Stimulated activated CD8-positive, alpha-beta memory T cell treated with anti-CD3 and anti-CD28 coated beads, Interleukin-7, amount 100 ng/mL, for 48 hours (primary cell): ENCODE measurements at regions not wholly inside any gene's neighbourhood (a gene's known extent, or its start where the extent isn't known, plus 50 kb on each side); places are given as distances from the start of the nearest gene placed in this dataset.
"Not testable (repeated sequence)": the region's sequence is repeated elsewhere in the genome, so short reads cannot be mapped to it uniquely, and the experiment has no call there.

Source experiments
- DNase-seq, 2 donors: peaks; one replicate each; pipeline ENCODE4 v3.0.0-alpha.2; 2020; ENCODE audit warnings: low read depth in 1 of 2; ENCODE audit errors: extremely low read depth in 1 of 2

DNA sequence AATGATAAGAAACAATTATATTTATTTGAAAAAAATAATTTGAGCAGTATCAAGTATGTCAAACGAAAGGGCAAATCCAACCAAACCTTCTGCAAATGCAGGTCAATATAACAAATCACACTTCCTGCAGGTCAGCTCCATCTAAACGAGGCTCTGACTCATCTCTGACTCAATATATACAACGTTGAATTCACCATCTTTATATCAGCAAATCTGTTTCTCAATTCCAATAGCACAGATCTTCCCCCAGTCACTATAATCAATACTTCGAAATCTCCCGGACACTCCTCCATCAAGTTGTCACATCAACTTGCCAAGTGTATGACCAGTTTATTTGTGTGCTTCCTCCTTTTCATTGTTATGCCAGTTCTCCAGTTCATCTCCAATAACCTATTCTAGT lies 388.9 kb downstream of the ZEB2 start:
- DNase-seq: no peak

DNA sequence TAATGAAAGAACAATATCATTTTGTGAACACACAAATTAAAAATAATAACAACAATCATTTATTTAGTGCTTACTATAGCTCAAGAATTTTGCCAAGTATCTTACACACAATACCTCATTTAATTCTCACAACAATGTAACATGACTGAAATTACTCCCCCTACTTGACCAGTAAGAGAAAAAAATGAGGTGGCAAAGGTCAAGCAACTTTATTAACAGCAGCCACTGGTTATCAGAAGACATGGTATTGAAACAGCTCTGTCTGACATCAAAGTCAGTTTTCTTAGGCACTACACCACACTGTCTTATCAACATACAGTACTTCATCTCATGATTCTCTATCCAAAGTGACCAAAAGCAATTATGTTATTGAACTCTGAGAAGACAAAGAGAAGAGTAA lies 389.4 kb downstream of the ZEB2 start:
- DNase-seq: no peak

DNA sequence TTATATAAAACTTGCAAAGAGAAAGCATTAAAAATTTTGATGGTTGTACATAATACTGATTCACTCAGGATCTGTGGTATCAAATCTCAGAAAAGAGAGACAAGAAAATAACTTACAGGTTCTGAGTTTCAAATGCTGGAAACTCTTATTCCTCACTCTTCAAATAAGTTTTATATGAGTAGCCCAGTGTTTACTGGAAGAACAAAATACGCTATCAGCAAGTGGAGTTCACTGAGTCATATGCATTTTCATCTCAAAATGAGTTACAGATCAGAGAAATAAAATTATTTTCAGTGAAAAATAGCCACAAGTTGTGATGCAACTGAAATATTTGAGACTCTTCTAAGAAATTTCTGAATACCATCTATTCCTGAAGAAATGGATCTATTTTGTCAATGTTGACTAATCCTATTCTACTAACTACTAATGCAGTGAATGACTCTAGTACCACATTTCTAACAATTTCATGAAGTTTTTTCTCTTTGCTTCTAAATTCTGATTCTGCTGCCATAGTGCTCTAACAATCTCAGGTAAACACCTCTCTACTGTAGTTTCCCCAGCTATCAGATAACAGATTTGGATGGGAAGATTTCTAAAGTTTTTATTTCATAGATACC lies 391.7 kb downstream of the ZEB2 start:
- no peak for DNase-seq

DNA sequence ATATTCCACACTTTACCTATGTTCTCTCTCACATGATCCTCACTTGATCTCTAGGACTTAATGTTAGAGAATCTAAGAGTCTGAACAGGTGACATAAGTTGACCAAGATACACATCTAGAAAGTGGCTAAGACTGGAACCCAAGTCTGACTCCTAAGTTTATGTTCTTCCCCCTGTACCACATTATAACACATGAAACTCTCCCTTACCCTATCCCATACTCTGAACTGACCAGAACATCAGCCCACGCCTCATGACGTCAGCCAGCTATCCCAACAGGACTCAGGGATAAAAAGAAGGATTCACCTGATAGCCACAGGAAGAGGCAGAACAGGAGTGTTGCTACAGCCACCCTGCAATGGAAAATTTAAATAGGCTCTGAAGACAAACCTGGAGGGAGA lies 392.2 kb downstream of the ZEB2 start:
- peak in 1 of 2 donors; percentile 2 for DNase-seq

DNA sequence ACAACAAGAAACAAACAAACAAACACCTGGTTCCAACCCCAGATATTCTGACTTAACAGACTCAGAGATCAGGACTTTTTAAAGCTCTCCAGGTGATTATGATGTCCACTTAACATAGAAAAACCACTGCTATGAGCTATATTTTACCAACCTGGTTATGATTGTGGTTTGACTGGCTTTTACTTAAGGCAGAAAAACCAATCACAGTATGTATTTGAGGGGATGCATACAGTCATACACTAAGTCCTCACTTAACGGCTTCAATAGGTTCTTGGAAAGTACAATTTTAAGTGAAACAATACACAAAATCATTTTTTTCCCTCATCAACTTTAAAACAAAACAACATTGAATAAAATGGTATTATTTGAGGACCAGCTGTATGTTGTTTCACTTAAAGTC lies 393.6 kb downstream of the ZEB2 start:
- no peak for DNase-seq

DNA sequence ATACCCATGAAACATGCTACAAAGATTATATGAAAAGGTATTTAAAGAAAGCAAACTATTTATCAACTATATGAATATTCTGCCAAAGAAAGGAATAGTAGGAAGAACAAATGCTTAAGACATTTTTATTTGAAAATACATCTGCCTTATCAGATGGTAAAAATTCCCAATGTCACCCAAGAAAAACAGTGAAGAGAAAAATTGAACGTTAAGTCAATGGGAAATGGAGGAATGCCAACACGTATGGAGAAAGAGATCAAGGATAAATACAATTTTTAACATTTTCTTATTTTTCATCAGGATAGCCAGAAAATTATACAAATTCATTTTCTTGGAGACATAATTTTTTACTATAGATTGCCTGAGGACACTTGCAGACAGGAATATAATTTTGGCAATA lies 394.2 kb downstream of the ZEB2 start:
- no peak for DNase-seq

DNA sequence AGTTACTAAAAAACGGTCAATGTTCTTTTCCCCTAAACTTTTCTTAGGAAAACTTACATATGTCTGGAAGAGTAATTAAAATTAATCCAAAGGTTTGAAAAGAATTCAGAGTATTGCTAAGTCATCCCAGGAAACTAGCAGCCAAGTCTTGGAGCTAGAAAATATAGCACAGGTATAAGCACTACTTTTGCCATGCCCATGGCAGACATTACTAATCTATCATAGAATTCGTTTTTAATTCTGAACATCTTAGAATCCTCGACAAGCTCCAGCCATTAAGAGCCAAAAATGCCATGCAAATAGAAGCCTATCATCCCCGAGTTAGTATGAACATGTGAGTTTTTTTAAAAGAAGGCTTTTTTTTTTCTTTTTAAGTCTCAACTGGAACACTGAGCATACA lies 395.0 kb downstream of the ZEB2 start:
- no peak for DNase-seq

DNA sequence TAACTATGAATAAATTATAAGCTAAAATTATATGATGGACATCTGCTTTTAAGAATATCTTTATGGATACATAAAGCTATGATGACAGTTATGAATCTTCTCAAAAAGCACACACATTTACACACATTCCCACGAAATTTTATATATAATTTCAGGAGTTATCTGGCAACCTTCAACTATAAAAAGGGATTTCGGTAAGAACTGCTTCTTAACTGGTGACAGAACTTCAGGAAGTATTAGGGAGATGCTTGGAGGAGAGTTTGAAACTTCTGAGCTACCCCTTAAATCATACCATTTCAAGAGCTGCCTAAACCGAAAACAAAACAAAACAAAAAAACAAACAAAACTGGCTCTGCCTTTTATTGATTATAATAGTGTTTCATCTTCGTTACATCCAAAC lies 399.4 kb downstream of the ZEB2 start:
- no peak for DNase-seq

DNA sequence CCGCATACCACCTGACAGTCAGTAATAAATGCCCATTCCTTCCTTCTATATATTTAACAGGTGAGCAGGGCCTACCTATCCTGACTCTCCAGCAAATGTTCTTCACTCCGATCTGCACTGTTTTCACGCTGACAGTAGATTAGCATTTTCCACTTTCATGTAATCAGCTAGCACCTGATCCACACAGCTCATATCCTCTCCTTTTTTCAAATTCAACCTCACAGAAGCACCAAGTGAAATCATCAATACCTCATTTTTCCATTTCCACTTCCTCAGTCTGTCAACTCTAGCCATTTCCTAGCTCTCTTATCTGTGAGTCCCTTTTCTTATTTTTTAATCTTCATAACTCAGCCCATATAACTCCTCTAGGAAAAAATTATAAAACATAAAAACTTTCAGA lies 402.8 kb downstream of the ZEB2 start:
- DNase-seq: no peak

DNA sequence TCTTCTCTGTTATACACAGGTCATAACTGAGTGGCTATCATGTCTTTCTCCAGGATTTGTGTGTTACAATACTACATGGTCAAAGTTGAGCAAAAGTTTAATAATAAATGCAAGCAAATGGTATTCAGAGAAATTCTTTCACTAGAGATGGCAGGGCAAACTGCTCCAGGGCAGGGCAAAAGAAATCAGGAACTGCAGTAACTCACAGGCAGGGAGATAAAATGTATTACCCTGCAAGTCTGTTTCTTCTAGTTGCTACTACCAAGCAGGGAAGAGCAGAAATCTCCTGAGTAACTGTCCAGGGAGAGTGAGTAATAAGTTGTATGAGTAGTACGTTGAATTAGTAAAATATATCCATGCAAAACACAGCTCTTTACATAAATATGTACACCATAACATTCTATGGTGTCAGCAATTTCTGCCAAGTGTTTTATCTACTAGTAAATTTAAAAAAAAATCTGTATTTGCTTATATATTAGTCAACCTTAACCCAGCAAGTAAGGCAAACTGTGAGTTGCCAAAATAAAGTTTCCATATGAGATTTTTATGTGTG lies 404.1 kb downstream of the ZEB2 start:
- no peak for DNase-seq

DNA sequence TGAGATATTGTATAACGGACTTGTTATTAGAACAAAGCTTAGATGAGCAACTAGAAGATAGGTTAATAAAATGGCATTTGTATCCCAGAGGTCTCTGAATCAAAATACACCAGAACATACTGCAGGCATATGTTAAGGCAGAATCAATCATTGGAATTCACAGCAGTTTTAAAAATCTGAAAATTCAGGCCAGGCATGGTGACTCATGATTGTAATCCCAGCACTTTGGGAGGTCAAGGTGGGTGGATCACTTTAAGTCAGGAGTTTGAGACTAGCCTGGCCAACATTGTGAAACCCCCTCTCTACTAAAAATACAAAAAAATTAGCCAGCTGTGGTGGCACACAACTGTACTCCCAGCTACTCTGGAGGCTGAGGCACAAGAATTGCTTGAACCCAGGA lies 405.2 kb downstream of the ZEB2 start:
- no peak for DNase-seq

DNA sequence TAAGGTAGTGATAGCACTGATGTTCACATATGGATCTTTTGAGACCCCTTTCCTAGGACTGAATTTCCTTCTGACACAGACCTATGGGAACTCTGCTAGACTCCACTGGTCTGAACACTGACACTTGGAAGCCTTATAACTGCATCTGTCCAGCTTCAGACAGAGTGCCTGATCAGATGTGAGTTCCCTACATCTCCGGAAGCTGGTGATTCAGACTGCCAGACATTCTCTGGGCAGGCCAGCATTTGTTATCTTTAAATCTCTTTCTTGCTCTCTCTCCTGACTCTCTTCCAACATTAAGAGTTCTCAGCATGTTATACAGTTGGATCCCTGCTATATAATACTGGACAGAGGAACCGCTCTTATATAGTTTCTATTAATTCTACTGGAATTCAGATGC lies 408.5 kb downstream of the ZEB2 start:
- no peak for DNase-seq

DNA sequence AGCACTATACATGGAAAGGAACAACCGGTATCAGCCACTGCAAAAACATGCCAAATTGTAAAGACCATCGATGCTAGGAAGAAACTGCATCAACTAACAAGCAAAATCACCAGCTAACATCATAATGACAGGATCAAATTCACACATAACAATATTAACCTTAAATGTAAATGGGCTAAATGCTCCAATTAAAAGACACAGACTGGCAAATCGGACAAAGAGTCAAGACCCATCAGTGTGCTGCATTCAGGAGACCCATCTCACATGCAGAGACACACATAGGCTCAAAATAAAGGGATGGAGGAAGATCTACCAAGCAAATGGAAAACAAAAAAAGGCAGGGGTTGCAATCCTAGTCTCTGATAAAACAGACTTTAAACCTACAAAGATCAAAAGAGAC lies 413.8 kb downstream of the ZEB2 start:
- not testable (repeated sequence) for DNase-seq

DNA sequence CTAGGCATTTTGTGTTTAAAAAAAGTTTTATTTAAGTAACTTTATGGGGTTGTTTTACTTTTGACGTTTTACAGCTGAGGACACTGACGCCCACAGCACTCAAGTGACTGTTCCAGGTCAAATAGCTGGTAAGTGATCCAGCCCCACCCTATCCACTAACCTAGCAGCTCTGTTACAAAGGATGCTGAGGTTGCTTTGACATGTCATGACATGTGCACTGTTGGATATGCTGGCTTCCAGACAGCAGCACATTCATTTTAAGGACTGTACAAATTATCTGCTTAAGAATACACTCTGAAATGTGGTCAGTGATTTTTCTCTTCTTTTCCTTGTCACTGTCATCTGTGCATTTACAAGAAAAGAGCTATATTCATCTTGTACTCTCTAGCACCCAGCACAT lies 417.5 kb downstream of the ZEB2 start:
- no peak for DNase-seq

DNA sequence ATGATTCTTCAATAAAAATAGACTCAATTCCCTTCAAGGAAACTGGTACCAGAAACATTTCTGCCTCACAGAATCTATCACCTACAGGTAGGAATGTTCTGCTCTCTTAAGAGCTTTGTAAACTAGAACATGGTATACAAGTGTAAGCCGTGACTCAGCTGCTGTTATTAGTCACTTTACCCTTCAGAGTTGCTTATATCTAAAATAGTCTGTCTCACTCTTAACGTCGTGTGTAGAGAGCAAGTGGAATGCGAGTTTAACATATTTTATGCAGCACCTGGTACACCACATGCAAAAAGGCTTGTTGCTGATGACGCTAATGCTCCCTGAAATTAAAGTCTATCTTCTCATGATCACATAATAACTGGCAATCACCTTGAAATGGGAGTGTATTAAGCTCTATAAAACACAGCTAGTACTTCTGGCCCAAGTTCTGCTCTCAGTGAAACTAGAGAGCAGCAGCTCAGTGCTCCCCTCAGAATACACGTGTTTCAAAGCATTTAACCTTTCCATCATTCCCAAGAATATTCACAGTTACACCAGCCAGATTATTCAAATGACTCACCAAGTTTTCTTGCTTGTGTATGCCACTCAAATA lies 420.0 kb downstream of the ZEB2 start:
- DNase-seq: no peak

DNA sequence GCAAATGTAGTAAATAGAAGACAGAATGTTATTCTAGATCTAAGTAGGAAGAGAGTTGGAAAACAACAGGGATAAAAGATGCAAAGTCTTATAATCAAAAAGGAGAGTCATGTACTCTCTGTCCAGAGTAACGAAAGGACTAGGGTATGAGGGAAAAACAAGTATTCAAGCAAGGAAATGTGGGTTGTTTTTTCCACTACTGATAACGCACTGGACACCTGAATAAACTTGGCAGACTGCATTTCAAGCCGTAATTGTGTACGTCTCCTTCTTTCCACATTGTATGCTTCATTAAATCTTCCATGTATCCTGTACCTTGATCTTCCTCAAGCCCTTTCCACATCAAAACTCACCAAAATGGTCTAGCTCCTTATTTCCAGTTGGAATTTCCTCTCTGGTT lies 420.6 kb downstream of the ZEB2 start:
- no peak for DNase-seq

DNA sequence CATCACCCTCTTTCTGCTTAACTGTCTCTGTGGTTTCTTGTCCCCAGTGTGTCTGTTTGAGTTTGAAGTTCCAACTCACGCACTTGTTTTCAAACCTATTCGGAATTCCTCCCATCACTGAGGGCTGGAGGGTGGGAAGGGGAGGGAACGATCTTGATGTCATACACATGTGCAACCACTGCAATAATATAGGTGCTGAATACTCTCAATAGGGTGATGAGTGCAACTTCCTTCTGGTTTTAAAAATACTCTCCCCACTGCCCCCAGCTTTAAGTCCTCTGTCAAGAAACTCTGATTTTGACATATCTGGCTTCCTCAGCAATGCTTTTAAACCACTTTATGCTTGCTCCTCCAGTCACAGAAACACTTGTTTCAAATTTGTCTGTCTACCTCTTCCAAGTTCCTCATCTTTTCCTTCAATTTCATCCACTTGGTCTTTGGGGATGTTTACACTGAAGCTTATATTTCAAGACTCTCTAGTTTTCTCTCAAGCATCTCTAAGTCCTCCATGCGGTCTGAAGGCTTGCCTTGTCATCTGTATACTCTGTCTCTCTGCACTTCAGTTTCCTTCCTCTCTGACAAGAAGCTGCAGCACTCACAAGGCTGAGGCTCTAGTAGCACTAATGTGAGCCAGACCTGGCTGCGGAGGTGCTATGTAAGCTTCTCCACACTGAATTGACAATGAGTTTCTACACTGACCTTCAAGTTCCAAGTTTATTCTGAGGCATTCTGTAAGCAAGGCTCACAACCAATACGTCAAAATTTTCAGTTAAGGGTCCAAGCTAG lies 422.3 kb downstream of the ZEB2 start:
- no peak for DNase-seq

DNA sequence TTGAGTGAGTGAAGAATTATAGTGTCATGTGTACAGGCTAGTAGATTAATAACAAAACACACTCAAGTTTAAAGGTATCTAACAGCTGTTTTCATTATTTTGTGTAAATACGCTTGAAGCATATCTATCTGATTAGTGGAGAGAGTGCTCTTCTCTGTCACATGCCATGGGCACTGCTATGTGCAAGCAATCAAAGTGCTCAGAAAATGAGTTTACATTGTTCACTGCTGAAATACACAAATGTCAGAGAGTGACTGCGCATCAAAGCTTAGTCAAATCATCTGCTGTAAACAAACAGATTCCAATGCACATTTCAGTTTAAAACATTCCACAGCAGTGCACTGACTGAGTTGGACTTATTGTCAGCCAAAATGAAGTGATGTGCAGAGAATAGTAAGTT lies 423.4 kb downstream of the ZEB2 start:
- no peak for DNase-seq

DNA sequence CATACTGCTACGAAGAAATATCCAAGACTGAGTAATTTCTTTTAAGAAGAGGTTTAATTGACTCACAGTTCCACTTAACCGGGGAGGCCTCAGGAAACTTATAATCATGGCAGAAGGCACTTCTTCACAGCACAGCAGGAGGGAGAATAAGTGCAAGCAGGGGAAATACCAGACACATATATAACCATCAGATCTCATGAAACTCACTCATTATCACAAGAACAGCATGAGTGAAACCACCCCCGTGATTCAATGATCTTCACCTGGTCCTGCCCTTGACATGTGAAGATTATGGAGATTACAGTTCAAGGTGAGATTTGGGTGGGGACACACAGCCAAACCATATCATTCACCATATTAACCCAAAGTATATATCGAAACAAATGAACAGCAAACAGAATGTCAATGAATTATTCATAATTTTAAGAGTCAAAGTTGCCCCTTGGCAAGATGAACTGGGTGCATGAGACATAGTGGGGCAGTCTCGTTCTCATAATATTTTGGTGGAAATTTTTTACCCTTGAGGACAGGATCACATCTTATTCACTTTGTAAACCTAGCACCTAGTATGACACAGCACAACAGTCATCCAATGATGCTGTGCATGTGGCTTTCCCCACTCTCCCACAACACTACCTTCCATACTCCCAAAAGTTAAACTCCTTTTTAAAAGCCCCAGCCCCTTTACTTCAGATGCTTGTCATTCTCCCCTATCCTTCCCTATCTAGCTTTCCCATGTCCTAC lies 425.3 kb downstream of the ZEB2 start:
- no peak for DNase-seq

DNA sequence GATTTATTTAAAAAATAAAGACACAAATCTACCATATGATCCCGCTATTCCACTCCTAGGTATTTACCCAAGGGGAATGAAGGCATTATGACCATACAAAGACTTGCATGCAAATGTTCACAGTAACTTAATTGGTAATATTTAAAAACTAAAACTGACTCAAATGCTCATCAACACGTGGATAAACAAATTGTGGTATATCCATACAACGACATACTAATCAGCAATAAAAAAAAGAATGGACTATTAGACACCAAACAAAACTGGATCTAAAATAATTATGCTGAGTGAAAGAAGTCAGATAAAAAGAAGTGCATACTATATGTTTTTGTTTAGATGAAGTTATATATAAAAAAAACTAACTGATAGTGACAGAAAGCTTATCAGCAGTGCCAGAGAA lies 428.3 kb downstream of the ZEB2 start:
- DNase-seq: no peak

DNA sequence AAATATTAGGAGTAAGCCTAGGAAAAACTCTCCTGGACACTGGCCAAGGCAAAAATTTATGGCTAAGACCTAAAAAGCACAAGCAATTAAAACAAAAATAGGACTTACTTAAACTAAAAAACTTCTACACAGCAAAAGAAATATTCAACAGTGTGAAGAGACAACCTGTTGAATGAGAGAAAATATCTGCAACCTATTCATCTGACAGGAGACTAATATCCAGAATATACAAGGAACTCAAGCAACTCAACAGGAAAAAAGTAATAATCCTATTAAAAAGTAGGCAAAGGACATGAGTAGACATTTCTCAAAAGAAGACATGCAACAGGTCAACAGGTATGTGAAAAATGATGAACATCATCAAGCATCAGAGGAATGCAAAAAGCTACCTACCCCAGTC lies 431.1 kb downstream of the ZEB2 start:
- no peak for DNase-seq
